ENCODE measurements at regions not wholly inside any gene's neighbourhood (a gene's known extent, or its start where the extent isn't known, plus 50 kb on each side); places are given as distances from the start of the nearest gene placed in this dataset.

DNA sequence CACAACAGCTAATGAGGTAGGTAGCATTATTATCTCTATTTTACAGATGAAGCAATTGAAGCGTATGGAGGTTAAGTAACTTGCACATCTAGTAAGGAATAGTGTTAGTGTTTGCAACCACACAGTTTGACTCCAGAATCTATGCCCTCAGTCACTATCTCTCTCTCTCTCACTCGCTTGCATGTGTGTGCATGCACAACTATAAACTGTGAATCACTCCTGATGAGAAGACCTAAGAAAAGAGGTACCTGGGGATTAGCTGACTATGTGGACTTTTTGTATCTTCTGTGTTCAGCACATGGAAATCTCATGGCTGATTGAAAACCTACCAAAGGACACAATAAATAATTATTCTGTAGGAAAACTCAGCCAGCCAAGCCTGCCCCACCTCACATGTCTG lies 295.5 kb downstream of the BRINP2 start:
- Histone ChIP-seq H4K20me1 (ENCODE audit: control insufficient read depth, insufficient read depth, low read depth, low read length) (no peaks in the 10 kb centered on the region), H3K9me2 (replicated peaks; ENCODE audit: control insufficient read depth, low read length) (no peaks in the 10 kb centered on the region), H3K4me3 (ENCODE audit: low read length) (no peak overlapping the region), H3K79me2 (ENCODE audit: control insufficient read depth, low read length) (no peaks in the 10 kb centered on the region), H3K36me3 (ENCODE audit: control insufficient read depth, low read length) (no peaks in the 10 kb centered on the region), H3K4me1 (ENCODE audit: control insufficient read depth, low read length) (no peaks in the 10 kb centered on the region), H3K4me2 (ENCODE audit: low read length) (no peak overlapping the region), H3K9me3 (ENCODE audit: control insufficient read depth, insufficient read depth, low read length) (no peaks in the 10 kb centered on the region), H3F3A (ENCODE audit: control insufficient read depth, insufficient read depth) (no peaks in the 10 kb centered on the region), H3K27ac (ENCODE audit: low read depth, low read length) (no peak overlapping the region), H3K27me3 (ENCODE audit: control insufficient read depth, low read length) (no peaks in the 10 kb centered on the region)
- TF ChIP-seq EZH2phosphoT487 (IDR thresholded peaks at IDR 0.05; ENCODE audit: borderline replicate concordance, low read length): no peak
- TF ChIP-seq, protein P1, sequence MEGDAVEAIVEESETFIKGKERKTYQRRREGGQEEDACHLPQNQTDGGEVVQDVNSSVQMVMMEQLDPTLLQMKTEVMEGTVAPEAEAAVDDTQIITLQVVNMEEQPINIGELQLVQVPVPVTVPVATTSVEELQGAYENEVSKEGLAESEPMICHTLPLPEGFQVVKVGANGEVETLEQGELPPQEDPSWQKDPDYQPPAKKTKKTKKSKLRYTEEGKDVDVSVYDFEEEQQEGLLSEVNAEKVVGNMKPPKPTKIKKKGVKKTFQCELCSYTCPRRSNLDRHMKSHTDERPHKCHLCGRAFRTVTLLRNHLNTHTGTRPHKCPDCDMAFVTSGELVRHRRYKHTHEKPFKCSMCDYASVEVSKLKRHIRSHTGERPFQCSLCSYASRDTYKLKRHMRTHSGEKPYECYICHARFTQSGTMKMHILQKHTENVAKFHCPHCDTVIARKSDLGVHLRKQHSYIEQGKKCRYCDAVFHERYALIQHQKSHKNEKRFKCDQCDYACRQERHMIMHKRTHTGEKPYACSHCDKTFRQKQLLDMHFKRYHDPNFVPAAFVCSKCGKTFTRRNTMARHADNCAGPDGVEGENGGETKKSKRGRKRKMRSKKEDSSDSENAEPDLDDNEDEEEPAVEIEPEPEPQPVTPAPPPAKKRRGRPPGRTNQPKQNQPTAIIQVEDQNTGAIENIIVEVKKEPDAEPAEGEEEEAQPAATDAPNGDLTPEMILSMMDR (IDR thresholded peaks at IDR 0.05; ENCODE audit: low read depth, low read length, poor library complexity, severe bottlenecking): no peak

DNA sequence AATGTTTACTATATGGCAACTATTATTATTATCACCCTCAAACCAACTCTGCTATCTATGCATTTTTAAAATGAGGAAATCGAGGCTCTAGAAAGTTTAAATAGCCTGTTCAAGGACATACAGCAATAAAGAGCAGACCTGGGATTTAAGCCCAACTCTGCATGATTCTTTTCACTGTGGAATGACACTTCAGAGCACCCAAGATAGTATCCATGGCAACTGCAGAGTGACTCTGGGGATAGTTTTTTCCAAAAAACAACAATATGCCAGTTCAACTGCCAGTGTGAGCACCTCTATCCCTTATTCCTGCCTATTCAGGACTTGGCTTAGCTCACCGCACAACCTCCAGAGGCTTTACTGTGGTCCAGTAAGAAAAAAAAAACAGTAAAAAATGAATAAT lies 293.9 kb downstream of the BRINP2 start:
- Histone ChIP-seq H3K4me3 (ENCODE audit: low read length) (no peak overlapping the region), H3K9me3 (ENCODE audit: control insufficient read depth, insufficient read depth, low read length) (no peaks in the 10 kb centered on the region), H3K4me2 (ENCODE audit: low read length) (no peak overlapping the region), H3F3A (ENCODE audit: control insufficient read depth, insufficient read depth) (no peaks in the 10 kb centered on the region), H4K20me1 (ENCODE audit: control insufficient read depth, insufficient read depth, low read depth, low read length) (no peaks in the 10 kb centered on the region), H3K9me2 (replicated peaks; ENCODE audit: control insufficient read depth, low read length) (no peaks in the 10 kb centered on the region), H3K79me2 (ENCODE audit: control insufficient read depth, low read length) (no peaks in the 10 kb centered on the region), H3K36me3 (ENCODE audit: control insufficient read depth, low read length) (no peaks in the 10 kb centered on the region), H3K4me1 (ENCODE audit: control insufficient read depth, low read length) (no peaks in the 10 kb centered on the region), H3K27ac (ENCODE audit: low read depth, low read length) (no peak overlapping the region), H3K27me3 (ENCODE audit: control insufficient read depth, low read length) (no peaks in the 10 kb centered on the region)
- TF ChIP-seq, protein P1 (IDR thresholded peaks at IDR 0.05; ENCODE audit: low read depth, low read length, poor library complexity, severe bottlenecking): no peak
- no peak for TF ChIP-seq EZH2phosphoT487 (IDR thresholded peaks at IDR 0.05; ENCODE audit: borderline replicate concordance, low read length)

DNA sequence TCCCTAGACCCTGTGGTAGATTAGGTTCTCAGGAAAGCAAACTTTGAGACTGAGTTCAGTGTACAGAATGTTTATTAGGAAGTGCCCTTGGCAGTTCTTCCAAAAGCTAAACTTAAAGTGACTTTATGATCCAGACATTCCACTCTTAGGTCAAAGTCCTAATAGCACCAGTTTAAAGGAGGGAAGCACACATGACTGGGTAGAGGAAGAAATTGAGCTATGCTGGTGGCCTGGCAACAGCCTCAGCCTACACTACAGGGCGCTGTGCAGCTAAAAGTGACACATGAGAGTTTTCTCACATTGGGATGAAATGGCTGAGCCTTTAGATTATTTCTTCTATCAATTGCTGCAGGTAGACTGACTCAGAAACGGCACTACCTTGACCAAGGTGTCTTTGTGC lies 280.4 kb downstream of the BRINP2 start:
- H3K27ac ChIP-seq (ENCODE audit: low read depth, low read length): no peak overlapping the region
- no peak overlapping the region for H3K4me3 ChIP-seq (ENCODE audit: low read length)
- H3K27me3 ChIP-seq (ENCODE audit: control insufficient read depth, low read length): no peaks in the 10 kb centered on the region
- H3K36me3 ChIP-seq (ENCODE audit: control insufficient read depth, low read length): no peaks in the 10 kb centered on the region
- no peaks in the 10 kb centered on the region for H3K4me1 ChIP-seq (ENCODE audit: control insufficient read depth, low read length)
- no peaks in the 10 kb centered on the region for H3K79me2 ChIP-seq (ENCODE audit: control insufficient read depth, low read length)
- no peak overlapping the region for H3K4me2 ChIP-seq (ENCODE audit: low read length)
- no peaks in the 10 kb centered on the region for H4K20me1 ChIP-seq (ENCODE audit: control insufficient read depth, insufficient read depth, low read depth, low read length)
- H3K9me3 ChIP-seq (ENCODE audit: control insufficient read depth, insufficient read depth, low read length): no peaks in the 10 kb centered on the region
- TF ChIP-seq, protein P1 (IDR thresholded peaks at IDR 0.05; ENCODE audit: low read depth, low read length, poor library complexity, severe bottlenecking): no peak
- no peak for TF ChIP-seq EZH2phosphoT487 (IDR thresholded peaks at IDR 0.05; ENCODE audit: borderline replicate concordance, low read length)
- no peaks in the 10 kb centered on the region for H3K9me2 ChIP-seq (replicated peaks; ENCODE audit: control insufficient read depth, low read length)
- no peaks in the 10 kb centered on the region for H3F3A ChIP-seq (ENCODE audit: control insufficient read depth, insufficient read depth)

All from DOHH2 (cell line).